ENCODE measurements at regions not wholly inside any gene's neighbourhood (a gene's known extent, or its start where the extent isn't known, plus 50 kb on each side); places are given as distances from the start of the nearest gene placed in this dataset.

DNA sequence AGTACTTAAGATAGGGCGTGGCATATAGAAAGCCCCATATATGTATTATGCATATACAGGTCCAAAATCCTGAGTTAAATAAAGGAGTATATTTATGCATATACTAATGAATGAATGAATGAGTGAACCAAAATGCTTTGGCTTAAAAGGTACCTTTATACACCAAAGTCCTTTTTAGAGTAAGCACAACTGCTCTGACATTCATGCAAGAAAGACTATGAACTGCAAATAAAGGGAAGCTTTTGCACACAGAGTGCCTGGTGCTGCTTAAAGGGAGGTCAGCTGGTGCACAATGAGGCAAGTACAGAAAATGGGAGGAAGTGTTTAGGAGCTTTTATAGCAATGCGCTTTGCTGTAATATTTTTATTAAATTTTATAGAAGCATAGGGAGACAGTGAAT, 214.0 kb downstream of the KLF13 start:
- Mint-ChIP-seq H3K36me3 (no peaks in the 10 kb centered on the region), H3K27ac (no peak overlapping the region), H3K9me3 (no peaks in the 10 kb centered on the region), H3K4me3 (no peak overlapping the region), H3K4me1 (no peaks in the 10 kb centered on the region), H3K27me3 (peaks cover 33 to 36% of the 10 kb centered on the region in 2 donors)
- Histone ChIP-seq H3K9me3 (no peaks in the 10 kb centered on the region), H3K36me3 (ENCODE audit: control insufficient read depth in 2 of 2, extremely low read depth in 1 of 2, insufficient read depth in 1 of 2, low read length in 1 of 2) (no peaks in the 10 kb centered on the region), H3K27ac (ENCODE audit: low read length) (no peak overlapping the region), H3K4me3 (ENCODE audit: control insufficient read depth in 1 of 2, extremely low read depth in 1 of 2, low read length in 1 of 2) (no peak overlapping the region), H3K27me3 (replicated peaks in 1 of 2; ENCODE audit: control insufficient read depth in 2 of 2, extremely low read depth in 1 of 2, insufficient read depth in 2 of 2, low read length in 1 of 2) (peaks cover 0 to 8% of the 10 kb centered on the region in 2 experiments), H3K4me1 (ENCODE audit: control insufficient read depth in 1 of 2, extremely low read depth in 1 of 2, insufficient read depth in 2 of 2, low read length in 2 of 2) (no peaks in the 10 kb centered on the region)
- ATAC-seq (replicated peaks in 1 of 4) (no peak), DNase-seq (no peak)
- CTCF ChIA-PET, result no interaction called here
- POLR2A ChIA-PET, result no interaction called here
- WGBS (ENCODE audit: insufficient coverage), result no CpG with 5 or more reads among the region's 2 CpGs

DNA sequence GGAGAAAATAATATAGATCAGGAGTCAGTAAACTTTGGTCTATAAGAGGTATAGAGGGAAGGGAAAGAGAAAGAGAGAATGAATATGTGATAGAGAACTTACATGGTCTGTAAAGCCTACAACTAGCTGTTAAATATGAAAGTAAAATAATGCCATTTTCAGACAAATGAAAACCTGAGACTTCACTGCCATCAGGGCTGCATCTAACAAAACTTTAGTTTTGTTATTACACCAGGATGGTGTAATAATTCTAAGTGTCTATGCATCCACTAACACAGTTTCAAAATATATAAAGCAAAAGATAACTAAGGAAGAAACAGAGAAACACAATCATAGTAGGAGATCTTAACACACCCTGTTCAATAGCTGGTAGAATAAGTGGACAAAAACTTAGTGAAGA, 217.7 kb downstream of the KLF13 start:
- no peak overlapping the region for H3K27ac ChIP-seq (ENCODE audit: low read length)

GRCh38 chr15:31545257-31545656, 218.6 kb downstream of the KLF13 start:
- ATAC-seq (replicated peaks in 1 of 4) (no peak), DNase-seq (no peak)
- no peaks in the 10 kb centered on the region for H3K4me1 Mint-ChIP-seq
- Histone ChIP-seq H3K27ac (ENCODE audit: low read length) (no peak overlapping the region), H3K36me3 (ENCODE audit: control insufficient read depth in 2 of 2, extremely low read depth in 1 of 2, insufficient read depth in 1 of 2, low read length in 1 of 2) (no peaks in the 10 kb centered on the region), H3K4me1 (ENCODE audit: control insufficient read depth in 1 of 2, extremely low read depth in 1 of 2, insufficient read depth in 2 of 2, low read length in 2 of 2) (no peaks in the 10 kb centered on the region), H3K9me3 (no peaks in the 10 kb centered on the region), H3K4me3 (ENCODE audit: control insufficient read depth in 1 of 2, extremely low read depth in 1 of 2, low read length in 1 of 2) (no peak overlapping the region), H3K27me3 (replicated peaks in 1 of 2; ENCODE audit: control insufficient read depth in 2 of 2, extremely low read depth in 1 of 2, insufficient read depth in 2 of 2, low read length in 1 of 2) (peaks cover 0 to 5% of the 10 kb centered on the region in 2 experiments)
- no peak overlapping the region for H3K4me3 Mint-ChIP-seq
- H3K27ac Mint-ChIP-seq, result no peak overlapping the region
- ChIA-PET POLR2A (no interaction called here), CTCF (no interaction called here)
- H3K27me3 Mint-ChIP-seq, result peaks cover 27 to 30% of the 10 kb centered on the region in 2 donors
- H3K9me3 Mint-ChIP-seq, result no peaks in the 10 kb centered on the region
- no peaks in the 10 kb centered on the region for H3K36me3 Mint-ChIP-seq

More for the DNA sequence above, 217.7 kb downstream of the KLF13 start:
- Histone ChIP-seq H3K27me3 (replicated peaks in 1 of 2; ENCODE audit: control insufficient read depth in 2 of 2, extremely low read depth in 1 of 2, insufficient read depth in 2 of 2, low read length in 1 of 2) (peaks cover 0 to 5% of the 10 kb centered on the region in 2 experiments), H3K4me1 (ENCODE audit: control insufficient read depth in 1 of 2, extremely low read depth in 1 of 2, insufficient read depth in 2 of 2, low read length in 2 of 2) (no peaks in the 10 kb centered on the region), H3K36me3 (ENCODE audit: control insufficient read depth in 2 of 2, extremely low read depth in 1 of 2, insufficient read depth in 1 of 2, low read length in 1 of 2) (no peaks in the 10 kb centered on the region), H3K4me3 (ENCODE audit: control insufficient read depth in 1 of 2, extremely low read depth in 1 of 2, low read length in 1 of 2) (no peak overlapping the region), H3K9me3 (no peaks in the 10 kb centered on the region)
- H3K4me3 Mint-ChIP-seq, result no peak overlapping the region
- H3K36me3 Mint-ChIP-seq, result no peaks in the 10 kb centered on the region
- no peak overlapping the region for H3K27ac Mint-ChIP-seq
- peaks cover 29 to 30% of the 10 kb centered on the region in 2 donors for H3K27me3 Mint-ChIP-seq
- no peaks in the 10 kb centered on the region for H3K4me1 Mint-ChIP-seq
- ChIA-PET CTCF (interaction anchor here in 1 of 2 donors (0.6 kb wide), 1 partner anchor 38 kb away, joined by 3 read pairs; no protein-coding TSS in a partner anchor), POLR2A (no interaction called here)
- DNase-seq, result no peak
- ATAC-seq (replicated peaks in 1 of 4), result no peak
- H3K9me3 Mint-ChIP-seq, result no peaks in the 10 kb centered on the region

GRCh38 chr15:31550211-31550977, 223.8 kb downstream of the KLF13 start:
- no peak overlapping the region for H3K4me3 Mint-ChIP-seq
- no peaks in the 10 kb centered on the region for H3K9me3 Mint-ChIP-seq
- POLR2A ChIA-PET, result no interaction called here
- ATAC-seq (replicated peaks in 1 of 4), result no peak
- 85% methylated on average over 7 of the region's 8 CpGs for WGBS (ENCODE audit: insufficient coverage)
- no peak for DNase-seq
- H3K4me3 ChIP-seq (ENCODE audit: control insufficient read depth in 1 of 2, extremely low read depth in 1 of 2, low read length in 1 of 2), result no peak overlapping the region
- no peak overlapping the region for H3K27ac ChIP-seq (ENCODE audit: low read length)
- H3K36me3 Mint-ChIP-seq, result no peaks in the 10 kb centered on the region
- peaks cover 8 to 15% of the 10 kb centered on the region in 2 donors for H3K27me3 Mint-ChIP-seq
- H3K9me3 ChIP-seq, result no peaks in the 10 kb centered on the region
- CTCF ChIA-PET, result no interaction called here
- H3K27ac Mint-ChIP-seq, result no peak overlapping the region
- H3K27me3 ChIP-seq (replicated peaks in 1 of 2; ENCODE audit: control insufficient read depth in 2 of 2, extremely low read depth in 1 of 2, insufficient read depth in 2 of 2, low read length in 1 of 2), result peaks cover 0 to 10% of the 10 kb centered on the region in 2 experiments
- H3K4me1 ChIP-seq (ENCODE audit: control insufficient read depth in 1 of 2, extremely low read depth in 1 of 2, insufficient read depth in 2 of 2, low read length in 2 of 2), result no peaks in the 10 kb centered on the region
- no peaks in the 10 kb centered on the region for H3K4me1 Mint-ChIP-seq
- H3K36me3 ChIP-seq (ENCODE audit: control insufficient read depth in 2 of 2, extremely low read depth in 1 of 2, insufficient read depth in 1 of 2, low read length in 1 of 2), result no peaks in the 10 kb centered on the region

DNA sequence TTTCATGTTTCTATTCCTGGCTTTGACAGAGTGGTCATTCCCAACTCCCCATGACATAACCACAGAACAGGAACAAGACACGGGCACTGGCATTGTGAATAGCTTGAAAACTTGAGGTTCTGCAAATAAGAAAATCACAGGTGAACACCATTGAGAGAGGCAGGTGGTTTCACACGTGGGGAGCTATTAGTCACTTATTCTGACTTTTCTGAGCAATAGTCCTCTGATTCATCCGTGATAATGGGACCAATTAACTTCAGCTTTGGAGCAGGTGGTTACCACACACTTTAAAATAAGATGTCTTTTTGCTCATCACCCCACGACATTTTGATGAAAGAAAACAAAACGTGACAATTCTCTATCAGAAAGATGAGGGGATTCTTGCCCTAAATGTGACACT, 224.7 kb downstream of the KLF13 start:
- Mint-ChIP-seq H3K4me1 (no peaks in the 10 kb centered on the region), H3K27me3 (peaks cover 8 to 15% of the 10 kb centered on the region in 2 donors), H3K9me3 (no peaks in the 10 kb centered on the region), H3K4me3 (no peak overlapping the region), H3K27ac (no peak overlapping the region), H3K36me3 (no peaks in the 10 kb centered on the region)
- H3K9me3 ChIP-seq, result no peaks in the 10 kb centered on the region
- ChIA-PET POLR2A (no interaction called here), CTCF (no interaction called here)
- ATAC-seq (replicated peaks in 1 of 4) (no peak), DNase-seq (no peak)
- H3K27ac ChIP-seq (ENCODE audit: low read length), result no peak overlapping the region
- WGBS (ENCODE audit: insufficient coverage), result 45% methylated on average over 2 of the region's 5 CpGs
- H3K27me3 ChIP-seq (replicated peaks in 1 of 2; ENCODE audit: control insufficient read depth in 2 of 2, extremely low read depth in 1 of 2, insufficient read depth in 2 of 2, low read length in 1 of 2), result peaks cover 0 to 11% of the 10 kb centered on the region in 2 experiments
- no peak overlapping the region for H3K4me3 ChIP-seq (ENCODE audit: control insufficient read depth in 1 of 2, extremely low read depth in 1 of 2, low read length in 1 of 2)
- no peaks in the 10 kb centered on the region for H3K4me1 ChIP-seq (ENCODE audit: control insufficient read depth in 1 of 2, extremely low read depth in 1 of 2, insufficient read depth in 2 of 2, low read length in 2 of 2)
- H3K36me3 ChIP-seq (ENCODE audit: control insufficient read depth in 2 of 2, extremely low read depth in 1 of 2, insufficient read depth in 1 of 2, low read length in 1 of 2), result no peaks in the 10 kb centered on the region

- ATAC-seq (replicated peaks in 1 of 4), result no peak
- DNase-seq, result no peak
- no peaks in the 10 kb centered on the region for H3K4me1 ChIP-seq (ENCODE audit: control insufficient read depth in 1 of 2, extremely low read depth in 1 of 2, insufficient read depth in 2 of 2, low read length in 2 of 2)
- no peaks in the 10 kb centered on the region for H3K36me3 ChIP-seq (ENCODE audit: control insufficient read depth in 2 of 2, extremely low read depth in 1 of 2, insufficient read depth in 1 of 2, low read length in 1 of 2)
- ChIA-PET POLR2A (no interaction called here), CTCF (interaction anchor here in 1 of 2 donors (0.5 kb wide), 1 partner anchor 1604 kb away, joined by 14 read pairs; no protein-coding TSS in a partner anchor)
- H3K27ac Mint-ChIP-seq, result no peak overlapping the region
- H3K9me3 ChIP-seq, result no peaks in the 10 kb centered on the region
- H3K27me3 Mint-ChIP-seq, result peaks cover 8 to 12% of the 10 kb centered on the region in 2 donors
- WGBS (ENCODE audit: insufficient coverage), result 67% methylated on average over 12 of the region's 13 CpGs
- H3K36me3 Mint-ChIP-seq, result no peaks in the 10 kb centered on the region
- peaks cover 0 to 11% of the 10 kb centered on the region in 2 experiments for H3K27me3 ChIP-seq (replicated peaks in 1 of 2; ENCODE audit: control insufficient read depth in 2 of 2, extremely low read depth in 1 of 2, insufficient read depth in 2 of 2, low read length in 1 of 2)
- H3K9me3 Mint-ChIP-seq, result no peaks in the 10 kb centered on the region
- no peak overlapping the region for H3K27ac ChIP-seq (ENCODE audit: low read length)
- no peak overlapping the region for H3K4me3 ChIP-seq (ENCODE audit: control insufficient read depth in 1 of 2, extremely low read depth in 1 of 2, low read length in 1 of 2)
- H3K4me1 Mint-ChIP-seq, result no peaks in the 10 kb centered on the region
- H3K4me3 Mint-ChIP-seq, result no peak overlapping the region
Measured at GRCh38 chr15:31552482-31553099, 226.0 kb downstream of the KLF13 start.
